ENCODE measurements at regions not wholly inside any gene's neighbourhood (a gene's known extent, or its start where the extent isn't known, plus 50 kb on each side); places are given as distances from the start of the nearest gene placed in this dataset.

DNA sequence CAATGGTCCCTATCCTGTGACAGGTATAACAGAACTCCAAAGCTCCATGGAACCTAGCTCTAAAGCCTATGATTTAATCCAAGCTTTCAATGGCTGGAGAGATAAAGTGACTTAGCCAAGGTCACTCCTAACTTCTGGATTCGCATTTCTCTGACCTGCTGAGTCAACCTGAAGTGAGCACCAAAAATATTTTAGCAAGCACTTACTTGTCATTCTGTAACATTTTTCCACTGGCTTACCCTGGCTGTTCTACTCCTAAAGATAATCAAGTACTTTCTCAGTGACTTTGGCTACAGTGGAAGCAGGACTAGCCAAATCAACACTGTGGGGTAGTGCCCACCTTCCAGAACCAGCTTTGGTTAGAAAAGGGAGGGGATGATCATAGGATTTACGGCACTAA is 188.3 kb downstream of the OGFRL1 start:
- TF ChIP-seq POLR2A (IDR thresholded peaks at IDR 0.05; ENCODE audit: extremely low read depth, insufficient read length), result no peak
- TF ChIP-seq, protein P1, sequence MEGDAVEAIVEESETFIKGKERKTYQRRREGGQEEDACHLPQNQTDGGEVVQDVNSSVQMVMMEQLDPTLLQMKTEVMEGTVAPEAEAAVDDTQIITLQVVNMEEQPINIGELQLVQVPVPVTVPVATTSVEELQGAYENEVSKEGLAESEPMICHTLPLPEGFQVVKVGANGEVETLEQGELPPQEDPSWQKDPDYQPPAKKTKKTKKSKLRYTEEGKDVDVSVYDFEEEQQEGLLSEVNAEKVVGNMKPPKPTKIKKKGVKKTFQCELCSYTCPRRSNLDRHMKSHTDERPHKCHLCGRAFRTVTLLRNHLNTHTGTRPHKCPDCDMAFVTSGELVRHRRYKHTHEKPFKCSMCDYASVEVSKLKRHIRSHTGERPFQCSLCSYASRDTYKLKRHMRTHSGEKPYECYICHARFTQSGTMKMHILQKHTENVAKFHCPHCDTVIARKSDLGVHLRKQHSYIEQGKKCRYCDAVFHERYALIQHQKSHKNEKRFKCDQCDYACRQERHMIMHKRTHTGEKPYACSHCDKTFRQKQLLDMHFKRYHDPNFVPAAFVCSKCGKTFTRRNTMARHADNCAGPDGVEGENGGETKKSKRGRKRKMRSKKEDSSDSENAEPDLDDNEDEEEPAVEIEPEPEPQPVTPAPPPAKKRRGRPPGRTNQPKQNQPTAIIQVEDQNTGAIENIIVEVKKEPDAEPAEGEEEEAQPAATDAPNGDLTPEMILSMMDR (IDR thresholded peaks at IDR 0.05; ENCODE audit: low read depth, low read length), result no peak
